ELR (cell line): ENCODE measurements at regions not wholly inside any gene's neighbourhood (a gene's known extent, or its start where the extent isn't known, plus 50 kb on each side); places are given as distances from the start of the nearest gene placed in this dataset.
"Not testable (repeated sequence)": the region's sequence is repeated elsewhere in the genome, so short reads cannot be mapped to it uniquely, and the experiment has no call there.

Experiments
- DNase-seq: peaks from one replicate; pipeline ENCODE4 v3.0.0-alpha.2; 2015; ENCODE audit warnings: low read depth

DNA sequence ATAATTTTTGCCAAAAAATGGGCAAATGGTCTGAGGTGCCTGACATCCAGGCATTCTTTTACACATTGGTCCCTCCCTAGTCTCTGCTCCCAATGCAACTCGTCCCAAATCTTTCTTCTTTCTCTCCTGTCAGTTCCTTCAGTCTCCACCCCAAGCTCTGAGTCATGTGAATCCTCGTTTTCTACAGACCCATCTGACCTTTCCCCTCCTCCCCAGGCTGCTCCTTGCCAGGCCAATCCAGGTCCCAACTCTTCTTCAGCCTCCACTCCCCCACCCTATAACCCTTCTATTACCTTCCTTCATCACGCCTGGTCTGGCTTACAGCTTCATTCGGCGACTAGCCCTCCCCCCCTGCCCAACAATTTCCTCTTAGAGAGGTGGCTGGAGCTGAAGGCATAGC, 55.3 kb downstream of the BBS10 start:
- not testable (repeated sequence) for DNase-seq

DNA sequence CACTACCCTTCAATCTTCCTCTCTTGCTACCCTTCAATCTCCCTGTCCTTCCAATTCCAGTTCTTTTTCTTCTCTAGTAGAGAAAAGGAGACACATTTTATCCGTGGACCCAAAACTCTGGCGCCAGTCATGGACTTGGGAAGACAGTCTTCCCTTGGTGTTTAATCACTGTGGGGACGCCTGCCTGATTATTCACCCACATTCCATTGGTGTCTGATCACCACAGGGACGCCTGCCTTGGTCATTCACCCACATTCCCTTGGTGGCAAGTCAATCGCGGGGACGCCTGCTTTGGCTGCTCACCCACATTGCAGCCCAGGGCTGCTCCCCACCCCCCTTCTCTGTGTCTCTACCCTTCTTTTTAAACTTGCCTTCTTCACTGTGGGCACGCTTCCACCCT, 55.9 kb downstream of the BBS10 start:
- peak; percentile 60 for DNase-seq

DNA sequence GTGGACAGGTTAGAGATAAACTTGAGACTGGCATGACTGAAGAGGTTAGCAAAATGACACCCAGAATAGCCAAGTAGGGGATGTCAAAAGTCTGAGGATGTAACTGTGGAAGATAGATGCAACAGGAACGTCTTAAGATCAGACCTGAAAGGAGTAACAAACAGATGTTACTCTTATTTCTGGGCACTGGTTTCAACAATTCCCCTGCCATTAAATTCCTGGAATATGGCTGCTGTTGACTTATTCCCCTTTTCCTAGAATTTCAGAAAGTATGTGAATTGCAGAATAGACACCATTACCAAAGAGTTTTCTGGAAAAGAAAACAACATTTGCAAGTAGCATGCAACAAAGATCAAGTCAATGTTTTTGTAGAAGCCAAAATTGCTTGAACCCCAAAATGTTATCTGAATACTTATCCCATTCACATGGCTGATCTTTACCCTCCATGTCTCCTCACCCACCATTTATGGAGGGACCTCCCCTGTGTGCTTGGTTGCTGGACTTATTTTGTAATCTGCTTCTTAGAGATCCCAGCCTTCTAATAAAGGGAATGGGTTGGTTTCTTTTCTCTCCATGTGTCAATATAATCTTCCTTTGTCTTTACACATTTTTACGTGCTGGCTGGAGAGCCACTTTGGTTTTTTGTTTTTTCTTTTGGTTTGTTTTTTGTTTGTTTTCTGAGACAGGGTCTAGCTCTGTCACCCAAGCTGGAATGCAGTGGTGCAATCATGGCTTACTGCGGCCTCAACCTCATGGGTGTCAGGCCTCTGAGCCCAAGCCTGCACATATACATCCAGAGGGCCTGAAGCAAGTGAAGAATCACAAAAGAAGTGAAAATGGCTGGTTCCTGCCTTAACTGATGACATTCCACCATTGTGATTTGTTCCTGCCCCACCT, 57.0 kb downstream of the BBS10 start:
- DNase-seq: no peak

DNA sequence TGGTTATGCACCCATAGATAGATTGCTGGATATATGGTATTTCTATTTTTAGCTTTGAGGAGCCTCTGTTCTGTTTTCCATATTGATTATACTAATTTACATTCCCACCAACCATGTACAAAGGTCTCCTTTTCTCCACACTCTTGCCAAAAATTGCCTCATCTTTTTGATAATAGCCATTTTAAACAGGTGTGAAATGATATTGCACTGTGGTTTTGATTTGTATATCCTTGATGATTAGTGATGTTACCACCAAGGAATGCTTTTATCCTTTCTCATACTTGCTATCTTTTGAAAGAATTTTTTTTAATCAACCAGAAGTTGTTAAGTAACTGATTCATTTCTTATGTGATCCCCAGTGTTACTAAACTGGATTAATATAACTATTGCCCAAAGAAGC, 60.0 kb downstream of the BBS10 start:
- no peak for DNase-seq

DNA sequence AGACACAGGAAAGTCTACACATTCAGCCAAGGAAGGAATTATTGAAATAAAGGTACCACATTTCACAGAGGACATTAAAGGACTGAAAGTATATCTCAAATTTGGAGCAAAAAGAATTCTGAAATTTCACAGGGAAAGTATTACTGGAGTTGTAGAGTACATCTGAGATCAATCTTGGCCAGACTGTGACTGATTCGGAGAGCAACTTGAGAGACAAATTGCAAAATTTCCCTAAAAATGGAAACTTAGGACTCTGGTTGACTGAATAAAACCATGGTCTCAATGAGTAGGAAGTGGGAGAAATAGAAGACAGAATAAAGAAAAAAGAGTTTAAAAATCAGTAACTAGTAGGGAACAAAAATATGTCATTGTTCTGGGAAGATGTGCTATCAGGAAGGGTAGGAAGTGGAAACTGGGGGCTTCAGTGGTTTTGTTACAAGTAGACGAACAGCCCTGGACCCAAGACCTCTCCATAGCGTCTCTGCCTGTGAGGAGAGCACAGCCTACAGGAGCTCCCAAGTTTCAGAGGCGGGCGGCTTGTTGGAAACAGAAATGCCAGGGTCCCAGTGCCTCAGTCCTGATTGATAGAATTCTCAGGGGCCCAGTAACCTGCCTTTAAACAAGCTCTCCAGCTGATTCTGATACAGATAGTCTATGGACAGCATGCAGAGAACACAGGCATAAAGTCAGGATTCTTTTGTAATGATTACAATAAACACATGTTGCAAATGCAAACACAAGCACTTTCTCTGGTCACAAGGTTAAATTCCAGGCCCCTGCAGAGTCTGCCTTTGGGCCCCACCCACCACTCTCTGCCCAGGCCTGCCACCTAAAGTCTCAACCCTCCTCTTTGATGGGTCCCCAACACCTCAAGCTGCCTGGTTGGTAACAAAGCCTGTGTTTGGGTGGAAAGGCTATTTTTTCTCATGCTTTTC, 63.1 kb downstream of the BBS10 start:
- DNase-seq: peak; percentile 60

DNA sequence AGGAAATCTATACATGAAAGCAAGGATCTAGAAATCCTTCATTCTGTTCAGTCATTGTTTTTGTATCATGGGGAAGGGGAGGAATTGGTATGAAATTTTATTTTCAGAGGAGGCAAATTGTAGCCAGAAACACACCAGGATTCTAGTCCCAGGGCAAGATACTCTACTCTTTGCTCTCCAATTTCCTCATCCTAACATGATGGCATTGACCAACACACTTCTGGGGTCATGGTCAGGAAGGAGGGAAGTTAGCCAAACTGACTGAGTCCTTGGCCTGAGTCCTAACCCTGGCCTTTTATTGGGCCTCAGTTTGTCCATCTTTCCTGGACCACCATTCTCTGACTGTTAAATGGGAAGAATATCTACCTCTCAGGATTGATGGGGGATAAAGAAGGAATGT, 65.5 kb downstream of the BBS10 start:
- no peak for DNase-seq

DNA sequence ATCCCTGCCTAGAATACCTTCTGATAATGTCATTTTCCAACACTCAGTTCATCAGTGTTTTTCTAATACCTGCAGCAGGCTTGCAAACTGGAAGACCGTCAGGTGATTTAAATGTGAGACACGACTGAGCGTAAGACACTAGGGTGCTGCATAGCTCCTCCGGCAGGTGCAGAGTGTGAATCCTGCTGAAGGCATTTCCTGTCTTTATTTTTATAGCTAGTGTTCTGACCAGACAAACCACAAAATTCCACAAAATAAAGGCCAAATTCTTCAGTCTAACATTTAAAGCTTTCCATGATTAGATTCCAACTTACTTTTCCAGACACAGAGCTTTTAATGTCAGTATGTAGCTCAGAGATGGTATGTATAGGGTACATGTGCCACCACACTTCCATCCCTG, 70.7 kb downstream of the BBS10 start:
- peak; percentile 80 for DNase-seq

DNA sequence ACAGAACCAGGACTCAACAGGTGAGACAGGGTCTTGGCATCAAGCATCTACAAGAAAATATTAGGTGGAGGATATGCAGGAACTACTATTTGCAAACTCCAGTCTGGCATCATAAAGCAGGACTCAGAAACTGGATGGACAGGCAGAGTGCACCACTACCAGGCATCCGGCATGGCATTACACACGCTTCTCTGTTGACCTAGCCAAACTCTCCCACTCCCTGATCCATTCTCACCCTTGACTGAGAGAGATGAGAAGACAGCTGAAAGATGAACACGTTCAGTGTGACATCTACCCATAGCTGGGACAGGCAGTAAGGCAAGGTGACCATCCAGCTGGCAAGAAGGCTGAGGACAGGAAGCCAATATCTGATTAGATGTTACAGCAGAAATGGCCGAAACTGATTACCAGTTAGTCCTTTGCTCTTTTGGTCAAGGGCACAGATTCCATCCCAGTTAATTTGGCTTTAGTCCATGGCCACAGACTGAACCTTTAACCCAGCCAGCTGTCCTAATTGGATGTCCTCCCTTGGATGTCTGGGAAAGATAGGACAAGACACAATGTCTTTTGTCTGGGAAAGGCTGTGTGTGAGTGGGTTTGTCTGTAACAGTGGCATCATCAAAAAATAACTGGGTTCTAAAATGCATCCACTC, 71.6 kb downstream of the BBS10 start:
- DNase-seq: no peak

DNA sequence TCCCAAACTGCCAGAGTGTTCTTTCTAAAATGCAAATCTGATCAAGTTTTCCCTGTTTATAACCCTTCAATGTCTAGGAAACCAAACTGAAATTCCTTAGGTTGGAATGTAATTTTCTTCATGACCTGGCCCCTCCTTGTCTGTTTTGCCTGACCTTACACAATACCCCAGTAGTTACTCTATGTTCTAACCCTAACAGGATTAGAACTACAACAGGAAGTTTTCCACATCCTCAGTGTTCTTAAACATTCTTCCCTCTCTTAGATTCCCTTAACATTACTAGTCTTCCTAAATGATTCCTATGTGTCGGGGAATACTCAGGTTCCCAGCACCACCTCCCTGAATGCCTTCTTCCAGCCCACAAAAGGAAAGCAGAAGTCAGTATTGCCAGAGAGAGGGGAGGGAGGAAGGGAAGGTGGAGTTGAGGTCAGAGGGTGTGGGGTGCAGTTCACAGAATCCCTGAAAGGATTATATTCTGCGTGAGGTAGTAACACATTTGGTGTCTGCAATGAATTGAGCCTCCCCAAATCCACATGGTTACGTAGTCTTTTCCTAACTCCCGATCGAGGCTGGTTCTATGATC, 72.6 kb downstream of the BBS10 start:
- no peak for DNase-seq

DNA sequence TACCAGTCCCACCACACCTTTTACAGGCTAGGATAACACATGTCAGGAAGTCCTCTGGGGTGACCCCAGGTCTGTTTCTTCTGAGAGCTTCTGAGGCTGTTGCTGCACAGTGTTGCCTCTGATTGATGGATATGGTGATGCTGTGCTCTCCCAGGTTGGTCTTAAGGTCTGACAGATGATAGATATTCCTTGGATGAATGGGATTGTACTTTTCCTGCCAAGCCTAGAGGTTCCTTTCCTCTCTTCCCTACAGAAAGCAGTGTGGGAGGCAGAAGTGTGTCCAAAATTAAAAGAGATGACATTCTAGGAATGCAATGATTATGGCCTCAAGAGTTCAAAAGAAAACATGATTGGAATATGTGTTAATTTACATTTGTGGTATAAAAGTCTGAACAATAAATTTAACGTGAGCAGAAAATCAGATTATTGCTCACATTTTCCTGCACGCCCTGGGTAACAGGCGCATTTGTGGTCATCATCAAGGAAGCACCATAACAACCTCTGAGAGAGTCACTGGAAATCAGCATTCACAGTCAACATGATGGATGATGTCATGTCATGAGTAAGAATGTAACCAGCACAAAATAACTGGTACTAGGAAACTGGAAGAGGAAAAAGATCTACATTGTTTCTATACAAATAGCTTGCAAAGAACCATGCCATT, 73.7 kb downstream of the BBS10 start:
- DNase-seq: peak; percentile 50

DNA sequence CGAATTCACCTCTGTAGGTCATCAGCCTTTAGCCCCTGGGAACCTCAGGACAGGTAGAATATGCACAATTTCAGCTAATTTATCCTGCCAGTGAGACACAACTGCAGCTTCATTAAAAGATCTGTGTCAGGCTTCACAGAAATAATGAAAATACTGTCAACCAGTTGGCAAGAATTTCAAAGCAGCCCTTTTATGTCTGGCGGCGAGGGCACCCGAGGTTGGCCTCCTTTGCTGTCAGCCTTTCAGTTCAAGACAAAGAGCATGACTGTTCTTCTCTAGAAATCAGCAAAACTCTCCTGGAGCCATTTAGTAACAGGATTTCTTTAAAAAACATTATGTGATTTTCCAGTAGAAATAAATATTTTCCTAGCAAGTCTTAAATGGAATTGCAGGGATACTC, 75.9 kb downstream of the BBS10 start:
- no peak for DNase-seq

DNA sequence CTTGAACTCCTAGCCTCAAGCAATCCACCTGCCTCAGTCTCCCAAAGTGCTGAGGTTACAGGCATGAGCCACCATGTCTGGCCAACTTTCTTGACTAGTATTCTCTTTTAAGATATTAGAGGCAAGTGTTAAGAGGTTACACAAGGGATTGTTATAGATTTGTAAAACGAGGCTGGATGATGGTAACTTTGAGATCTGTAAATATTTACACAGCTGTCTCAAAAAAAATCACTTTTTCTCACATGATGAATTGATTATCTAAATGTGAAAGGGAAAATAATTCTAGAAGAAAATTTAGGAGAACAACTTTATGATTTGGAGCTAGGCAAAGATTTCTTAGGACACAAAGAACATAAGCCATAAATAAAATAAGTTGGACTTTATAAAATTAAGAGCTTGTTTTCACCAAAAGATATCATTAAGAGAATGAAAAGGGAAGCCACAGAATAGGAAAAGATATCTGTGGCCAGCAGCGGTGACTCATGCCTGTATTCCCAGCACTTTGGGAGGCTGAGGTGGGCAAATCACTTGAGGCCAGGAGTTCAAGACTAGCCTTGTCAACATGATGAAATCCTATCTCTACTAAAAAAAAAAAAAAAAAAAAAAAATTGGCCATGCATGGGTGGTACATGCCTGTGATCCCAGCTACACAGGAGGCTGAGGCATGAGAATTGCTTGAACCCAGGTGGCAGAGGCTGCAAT, 77.4 kb downstream of the BBS10 start:
- DNase-seq: no peak

DNA sequence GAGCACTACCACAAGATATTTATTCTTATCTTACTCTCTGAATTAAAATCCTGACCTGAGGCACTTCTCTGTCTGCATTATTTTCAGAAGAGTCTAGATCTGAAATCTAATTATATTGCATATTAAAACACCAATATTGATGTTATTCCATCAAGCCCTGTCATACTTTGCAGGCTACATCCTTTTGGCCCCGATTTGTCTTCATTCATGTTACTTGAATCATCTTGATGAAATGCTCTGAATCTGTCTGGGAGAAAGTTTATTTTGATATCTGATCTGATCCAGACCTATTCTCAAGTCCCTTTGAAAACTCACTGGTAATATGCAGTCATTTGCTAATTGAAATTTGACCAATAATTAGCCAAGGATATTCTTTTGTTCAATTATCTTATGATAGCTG, 79.9 kb downstream of the BBS10 start:
- DNase-seq: no peak

DNA sequence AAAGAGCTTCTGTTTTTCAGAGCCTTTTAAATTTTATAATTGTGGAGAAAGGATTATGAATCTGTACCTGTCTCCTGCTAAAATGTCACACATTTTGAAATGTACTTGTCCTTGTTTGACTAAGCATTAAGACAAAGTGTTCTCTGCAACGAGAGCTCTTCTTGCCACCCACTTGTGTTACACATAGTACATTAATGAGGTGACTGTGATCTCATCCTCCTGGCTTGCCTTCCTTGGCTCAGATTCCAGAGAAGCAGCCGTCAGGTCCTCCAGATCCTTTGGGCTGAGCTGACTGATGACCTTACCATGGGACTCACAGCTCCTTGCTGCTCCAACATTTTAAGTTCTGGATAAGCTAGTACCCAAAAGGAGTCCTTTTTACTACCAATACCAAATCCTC, 81.4 kb downstream of the BBS10 start:
- DNase-seq: peak; percentile 86

DNA sequence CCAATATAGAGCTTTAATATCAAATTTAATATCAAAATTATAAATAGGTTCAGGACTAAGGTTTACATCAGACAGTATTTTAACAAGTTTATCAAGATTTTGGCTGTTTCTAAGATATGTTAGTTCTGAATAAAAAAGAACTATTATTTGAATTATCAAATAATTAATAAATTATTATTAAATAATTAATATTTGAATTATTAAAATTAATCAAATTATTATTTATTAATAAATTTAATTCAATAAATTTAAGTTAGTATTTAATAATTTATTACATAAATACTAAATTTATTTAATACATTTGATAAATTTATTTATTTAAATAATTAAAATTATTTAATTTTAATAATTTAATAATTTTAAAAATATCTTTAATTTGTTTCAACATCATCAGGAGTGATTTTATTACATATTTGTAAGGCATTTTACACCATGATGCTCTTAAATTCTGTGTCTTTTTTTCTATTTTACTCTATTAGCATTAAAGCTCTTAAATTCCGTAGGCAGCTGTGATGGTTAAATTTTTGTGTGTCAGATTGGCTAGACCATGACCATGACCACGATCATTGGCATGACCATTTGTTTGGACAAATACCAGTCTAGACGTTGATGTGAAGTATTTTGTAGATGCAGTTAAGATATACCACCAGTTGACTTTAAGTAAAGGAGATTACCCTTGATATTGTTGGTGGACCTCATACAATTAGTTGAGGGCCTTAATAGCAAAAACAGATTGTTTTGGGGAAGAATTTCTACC, 82.6 kb downstream of the BBS10 start:
- peak; percentile 42 for DNase-seq

DNA sequence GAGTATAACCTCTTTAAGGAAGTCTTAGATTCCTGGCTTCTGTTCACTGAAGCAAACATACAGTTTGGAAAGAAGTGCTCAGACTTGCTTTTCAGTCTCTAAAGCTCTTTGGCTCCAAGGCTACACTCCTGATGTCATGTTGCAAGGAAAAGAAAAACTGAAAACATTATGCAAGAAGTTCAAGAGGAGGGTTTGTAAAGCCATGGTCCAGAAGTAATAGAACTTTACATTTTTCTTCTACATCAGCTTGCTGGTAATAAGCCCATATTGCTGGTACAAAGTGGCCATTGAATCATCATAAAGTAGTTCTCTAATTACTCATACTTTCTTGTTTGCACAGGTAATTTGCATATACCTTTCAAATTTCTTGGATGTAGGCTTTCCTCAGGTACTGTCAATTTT, 83.6 kb downstream of the BBS10 start:
- no peak for DNase-seq

DNA sequence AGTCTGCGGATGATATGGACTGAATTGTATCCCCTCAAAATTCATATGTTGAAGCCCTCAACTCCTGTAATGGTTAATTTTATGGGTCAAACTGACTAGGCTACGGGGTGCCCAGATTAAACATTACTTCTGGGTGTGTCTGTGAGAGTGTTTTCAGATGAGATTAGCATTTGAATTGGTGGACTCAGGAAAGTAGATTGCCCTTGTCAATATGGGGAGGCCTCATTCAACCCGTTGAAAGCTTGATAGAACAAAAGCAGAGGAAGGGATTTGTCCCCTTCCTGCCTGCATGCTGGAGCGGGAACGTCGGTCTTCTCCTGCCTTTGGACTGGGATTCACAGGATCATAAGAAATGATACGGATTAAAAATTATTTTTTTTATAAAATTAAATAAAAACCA, 84.5 kb downstream of the BBS10 start:
- DNase-seq: no peak

DNA sequence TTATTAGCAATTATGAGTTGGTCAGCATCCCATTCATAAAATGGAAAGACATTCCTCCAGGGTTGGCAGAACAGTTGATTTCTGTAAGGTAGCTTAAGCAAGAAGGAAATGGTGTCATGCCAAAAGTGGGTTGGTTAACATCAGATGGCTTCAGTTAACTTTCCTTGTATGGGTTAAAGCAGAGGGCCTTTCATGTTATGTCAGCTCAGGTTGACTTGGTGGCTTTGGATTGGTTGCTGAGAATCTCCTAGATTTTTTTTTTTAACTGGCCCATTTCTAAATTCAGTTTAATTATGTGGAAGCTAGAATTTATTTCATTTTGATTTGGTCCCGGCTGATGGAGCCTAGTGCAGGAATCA, 87.8 kb downstream of the BBS10 start:
- peak; percentile 62 for DNase-seq

DNA sequence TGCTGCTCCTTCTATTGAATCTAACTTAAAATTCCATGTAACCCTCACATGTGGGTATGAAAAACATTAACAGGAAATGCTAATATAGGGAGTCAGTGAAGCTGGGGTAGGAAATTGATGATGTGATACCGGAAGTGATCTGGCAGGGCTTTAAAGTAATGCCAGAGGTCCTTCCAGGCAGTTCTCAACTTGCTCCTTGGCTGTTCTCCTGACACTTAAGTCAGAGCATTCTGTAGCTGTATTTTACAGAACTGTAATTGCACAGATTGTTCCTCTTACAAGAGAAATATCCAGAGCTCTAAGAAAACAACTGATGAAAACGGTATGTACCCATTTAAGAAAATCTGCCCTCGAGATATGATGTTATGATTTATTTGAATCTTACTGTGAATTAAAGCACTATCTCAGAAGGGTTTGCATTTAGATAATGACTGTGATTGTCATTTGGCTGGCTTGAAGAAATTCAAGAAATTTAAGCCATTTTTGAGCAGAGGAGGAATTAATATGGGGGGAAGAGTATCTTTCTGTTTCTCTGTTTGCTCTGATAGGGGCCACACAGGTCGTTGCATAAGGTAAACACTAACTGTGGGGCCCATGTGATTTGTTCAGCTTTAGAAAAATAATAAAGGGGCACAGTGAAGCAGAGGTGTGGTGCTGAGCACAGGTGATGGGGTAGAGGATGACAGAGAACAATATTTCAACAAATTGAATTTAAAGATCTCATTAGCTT, 88.4 kb downstream of the BBS10 start:
- DNase-seq: peak; percentile 92

DNA sequence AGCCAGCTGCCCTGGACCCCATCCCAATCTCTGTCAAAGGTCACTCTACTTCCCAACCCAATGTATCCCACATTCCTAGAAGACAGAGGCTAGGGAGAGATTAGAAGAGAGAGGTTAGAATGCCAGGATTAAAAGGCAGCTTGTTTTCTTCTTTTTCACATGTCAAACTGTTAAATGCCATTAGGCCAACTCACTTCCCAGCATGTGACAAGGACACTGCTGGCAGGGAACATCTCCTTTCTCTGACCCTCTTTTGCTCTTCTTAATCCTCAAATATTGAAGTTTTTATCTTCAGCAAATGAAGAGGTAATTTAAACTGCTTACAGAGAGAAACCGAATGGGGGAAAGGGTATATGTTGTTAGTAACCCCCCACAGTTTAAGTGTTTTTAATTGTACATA, 89.1 kb downstream of the BBS10 start:
- DNase-seq: peak; percentile 70
